Endothelial cell of umbilical vein (primary cell): ENCODE measurements at regions not wholly inside any gene's neighbourhood (a gene's known extent, or its start where the extent isn't known, plus 50 kb on each side); places are given as distances from the start of the nearest gene placed in this dataset.

Experiments
- CTCF ChIP-seq, 2 donors: IDR thresholded peaks; 1 replicate in 1 of 2; 2 replicates in 1 of 2; pipeline ENCODE4 v1.5.1; 2011; ENCODE audit warnings: low read length in 2 of 2, mild to moderate bottlenecking in 2 of 2, moderate library complexity in 2 of 2, control low read depth in 1 of 2, inconsistent platforms in 1 of 2, low read depth in 1 of 2; ENCODE audit not compliant: insufficient read depth in 1 of 2; ENCODE audit errors: extremely low read depth in 1 of 2
- EZH2 ChIP-seq: IDR thresholded peaks from 2 replicates; pipeline ENCODE4 v1.6.1; 2012; ENCODE audit warnings: borderline replicate concordance, low read depth, mild to moderate bottlenecking, moderate library complexity, low read length, inconsistent platforms; ENCODE audit not compliant: severe bottlenecking
- JUN ChIP-seq: IDR thresholded peaks from 2 replicates; pipeline ENCODE4 v1.6.1; 2011; ENCODE audit warnings: borderline replicate concordance, low read depth; ENCODE audit not compliant: insufficient read length, insufficient read depth
- MAX ChIP-seq: IDR thresholded peaks from 2 replicates; pipeline ENCODE4 v1.6.1; 2011; ENCODE audit not compliant: insufficient read depth, insufficient read length
- MYC ChIP-seq: IDR thresholded peaks from one replicate; pipeline ENCODE4 v1.6.1; 2011; ENCODE audit warnings: mild to moderate bottlenecking, low read depth, low read length
- POLR2A ChIP-seq: IDR thresholded peaks from 2 replicates; pipeline ENCODE4 v1.6.1; 2012; ENCODE audit warnings: low read depth, mild to moderate bottlenecking, control low read depth, low read length
- POLR2AphosphoS5 ChIP-seq: IDR thresholded peaks from 2 replicates; pipeline ENCODE4 v1.6.1; 2012; ENCODE audit warnings: low read depth, mild to moderate bottlenecking, control low read depth, low read length, moderate library complexity; ENCODE audit not compliant: insufficient read depth

GRCh38 chr12:131511803-131512561, 198.9 kb upstream of the SFSWAP start:
- no peak for TF ChIP-seq EZH2
- TF ChIP-seq CTCF (IDR thresholded peaks at IDR 0.05; ENCODE audit: extremely low read depth in 1 of 2, insufficient read depth in 1 of 2, low read depth in 1 of 2, low read length in 2 of 2): no peak
- no peak for TF ChIP-seq POLR2A
- TF ChIP-seq JUN: no peak
- TF ChIP-seq POLR2AphosphoS5: no peak
- no peak for TF ChIP-seq MAX
- no peak for TF ChIP-seq MYC
